Skeletal muscle tissue (tissue), 3 donors: ENCODE measurements at regions not wholly inside any gene's neighbourhood (a gene's known extent, or its start where the extent isn't known, plus 50 kb on each side); places are given as distances from the start of the nearest gene placed in this dataset.

Experiments used
- H3K27ac ChIP-seq: one replicate; pipeline ENCODE4 v1.7.0; 2013; ENCODE audit warnings: mild to moderate bottlenecking, low read depth, low read length, inconsistent platforms
- H3K27me3 ChIP-seq, 3 donors: one replicate each; pipeline ENCODE4 v1.7.0; 2013; ENCODE audit warnings: low read length in 3 of 3; ENCODE audit not compliant: control insufficient read depth in 3 of 3, insufficient read depth in 3 of 3
- H3K36me3 ChIP-seq, 3 donors: one replicate each; pipeline ENCODE4 v1.7.0; 2013; ENCODE audit warnings: low read length in 3 of 3; ENCODE audit not compliant: control insufficient read depth in 3 of 3, insufficient read depth in 3 of 3
- H3K4me1 ChIP-seq, 3 donors: one replicate each; pipeline ENCODE4 v1.7.0; 2013; ENCODE audit warnings: low read length in 3 of 3, mild to moderate bottlenecking in 3 of 3; ENCODE audit not compliant: control insufficient read depth in 3 of 3, insufficient read depth in 3 of 3
- H3K4me3 ChIP-seq, 3 donors: one replicate each; pipeline ENCODE4 v1.7.0; 2013; ENCODE audit warnings: low read length in 3 of 3
- H3K9ac ChIP-seq, 3 donors: one replicate each; pipeline ENCODE4 v1.7.0; 2013; ENCODE audit warnings: low read length in 3 of 3, mild to moderate bottlenecking in 3 of 3, moderate library complexity in 2 of 3, low read depth in 1 of 3
- H3K9me3 ChIP-seq, 3 donors: one replicate each; pipeline ENCODE4 v1.7.0; 2013; ENCODE audit warnings: low read length in 3 of 3; ENCODE audit not compliant: control insufficient read depth in 3 of 3
- donor health status: Osteomylitis.

GRCh38 chr5:81860778-81861177 is 109.9 kb upstream of the SSBP2 start:
- Histone ChIP-seq H3K9ac (no peak overlapping the region), H3K27me3 (no peaks in the 10 kb centered on the region), H3K36me3 (no peaks in the 10 kb centered on the region), H3K4me1 (peaks cover 0 to 13% (median 11%) of the 10 kb centered on the region in 3 donors), H3K4me3 (no peak overlapping the region), H3K27ac (no peak overlapping the region), H3K9me3 (no peaks in the 10 kb centered on the region)

GRCh38 chr5:81859624-81860023 is 108.7 kb upstream of the SSBP2 start:
- H3K9ac ChIP-seq, result no peak overlapping the region
- no peaks in the 10 kb centered on the region for H3K36me3 ChIP-seq
- no peaks in the 10 kb centered on the region for H3K27me3 ChIP-seq
- H3K4me3 ChIP-seq, result no peak overlapping the region
- H3K27ac ChIP-seq, result no peak overlapping the region
- no peaks in the 10 kb centered on the region for H3K9me3 ChIP-seq
- peaks cover 4 to 14% (median 13%) of the 10 kb centered on the region in 3 donors for H3K4me1 ChIP-seq

GRCh38 chr5:81856948-81857928 is 106.3 kb upstream of the SSBP2 start:
- H3K27ac ChIP-seq, result peak overlapping the region; percentile 48
- peak overlapping the region; percentile 44 to 58 (median 49) for H3K4me3 ChIP-seq
- no peaks in the 10 kb centered on the region for H3K27me3 ChIP-seq
- H3K9ac ChIP-seq, result peak overlapping the region; percentile 28 to 73 (median 29)
- H3K4me1 ChIP-seq, result peaks cover 19 to 27% (median 20%) of the 10 kb centered on the region in 3 donors
- H3K9me3 ChIP-seq, result no peaks in the 10 kb centered on the region
- H3K36me3 ChIP-seq, result no peaks in the 10 kb centered on the region

- Histone ChIP-seq H3K27ac (peak overlapping the region; percentile 42), H3K9me3 (no peaks in the 10 kb centered on the region), H3K4me1 (peaks cover 27 to 34% (median 28%) of the 10 kb centered on the region in 3 donors), H3K27me3 (no peaks in the 10 kb centered on the region), H3K9ac (no peak overlapping the region), H3K4me3 (no peak overlapping the region), H3K36me3 (no peaks in the 10 kb centered on the region)
Measured at GRCh38 chr5:81855591-81855990, 104.7 kb upstream of the SSBP2 start.

- peak overlapping the region in 1 of 3 donors; percentile 51 for H3K9ac ChIP-seq
- no peak overlapping the region for H3K4me3 ChIP-seq
- H3K9me3 ChIP-seq, result no peaks in the 10 kb centered on the region
- no peaks in the 10 kb centered on the region for H3K27me3 ChIP-seq
- H3K27ac ChIP-seq, result peak overlapping the region; percentile 42
- H3K4me1 ChIP-seq, result peaks cover 34 to 41% (median 35%) of the 10 kb centered on the region in 3 donors
- no peaks in the 10 kb centered on the region for H3K36me3 ChIP-seq
Measured at GRCh38 chr5:81854915-81855314, 104.0 kb upstream of the SSBP2 start.

GRCh38 chr5:81854485-81854884 is 103.6 kb upstream of the SSBP2 start:
- Histone ChIP-seq H3K4me1 (peaks cover 38 to 46% (median 39%) of the 10 kb centered on the region in 3 donors), H3K27me3 (no peaks in the 10 kb centered on the region), H3K27ac (peak overlapping the region; percentile 42), H3K4me3 (no peak overlapping the region), H3K9ac (peak overlapping the region in 1 of 3 donors; percentile 51), H3K9me3 (no peaks in the 10 kb centered on the region), H3K36me3 (no peaks in the 10 kb centered on the region)

GRCh38 chr5:81853030-81853357 is 102.1 kb upstream of the SSBP2 start:
- H3K4me3 ChIP-seq, result peak overlapping the region; percentile 70 to 74 (median 70)
- peaks cover 42 to 49% (median 44%) of the 10 kb centered on the region in 3 donors for H3K4me1 ChIP-seq
- peak overlapping the region in 2 of 3 donors; percentile 51 to 72 for H3K9ac ChIP-seq
- H3K36me3 ChIP-seq, result no peaks in the 10 kb centered on the region
- H3K9me3 ChIP-seq, result no peaks in the 10 kb centered on the region
- peak overlapping the region; percentile 29 for H3K27ac ChIP-seq
- H3K27me3 ChIP-seq, result no peaks in the 10 kb centered on the region

GRCh38 chr5:81852291-81853029 is 101.6 kb upstream of the SSBP2 start:
- peaks cover 41 to 46% (median 42%) of the 10 kb centered on the region in 3 donors for H3K4me1 ChIP-seq
- H3K27me3 ChIP-seq, result no peaks in the 10 kb centered on the region
- H3K27ac ChIP-seq, result peak overlapping the region; percentile 29
- peak overlapping the region; percentile 73 to 83 (median 74) for H3K4me3 ChIP-seq
- H3K36me3 ChIP-seq, result no peaks in the 10 kb centered on the region
- peak overlapping the region; percentile 51 to 82 (median 69) for H3K9ac ChIP-seq
- H3K9me3 ChIP-seq, result no peaks in the 10 kb centered on the region

GRCh38 chr5:81851481-81852178 is 100.7 kb upstream of the SSBP2 start:
- Histone ChIP-seq H3K9me3 (no peaks in the 10 kb centered on the region), H3K9ac (peak overlapping the region; percentile 77 to 93 (median 82)), H3K27me3 (no peaks in the 10 kb centered on the region), H3K4me1 (peaks cover 33 to 42% (median 37%) of the 10 kb centered on the region in 3 donors), H3K27ac (peak overlapping the region; percentile 91), H3K4me3 (peak overlapping the region; percentile 73 to 83 (median 74)), H3K36me3 (no peaks in the 10 kb centered on the region)
